NCI-H146 treated with DMSO at 0.1 percent for 48 hours (cell line): ENCODE measurements at regions not wholly inside any gene's neighbourhood (a gene's known extent, or its start where the extent isn't known, plus 50 kb on each side); places are given as distances from the start of the nearest gene placed in this dataset.
"Not testable (repeated sequence)": the region's sequence is repeated elsewhere in the genome, so short reads cannot be mapped to it uniquely, and the experiment has no call there.

ENCODE experiments used
- DNase-seq: peaks from one replicate; lab custom pipeline; 2025; ENCODE audit not compliant: unreplicated experiment; lab: John Stamatoyannopoulos, UW

GRCh38 chr2:4900861-4901770 lies 791.1 kb upstream of the SOX11 start:
- no peak for DNase-seq

- no peak for DNase-seq
These were observed 788.4 kb upstream of the SOX11 start for GRCh38 chr2:4903656-4904348.

GRCh38 chr2:4908461-4908860 lies 783.7 kb upstream of the SOX11 start:
- no peak for DNase-seq

GRCh38 chr2:4909346-4910009 lies 782.7 kb upstream of the SOX11 start:
- DNase-seq, result no peak

- DNase-seq, result no peak
These were observed 778.1 kb upstream of the SOX11 start for GRCh38 chr2:4914036-4914435.

GRCh38 chr2:4914551-4914950 lies 777.6 kb upstream of the SOX11 start:
- no peak for DNase-seq

- DNase-seq, result no peak
These were observed 776.8 kb upstream of the SOX11 start for GRCh38 chr2:4915357-4915756.

GRCh38 chr2:4916094-4916493 lies 776.1 kb upstream of the SOX11 start:
- DNase-seq, result no peak

GRCh38 chr2:4930704-4931103 lies 761.5 kb upstream of the SOX11 start:
- peak; percentile 27 for DNase-seq

- DNase-seq, result no peak
These were observed 760.3 kb upstream of the SOX11 start for GRCh38 chr2:4931721-4932365.

GRCh38 chr2:4935291-4935690 lies 756.9 kb upstream of the SOX11 start:
- DNase-seq, result not testable (repeated sequence)

GRCh38 chr2:4937550-4937949 lies 754.6 kb upstream of the SOX11 start:
- DNase-seq, result no peak

- DNase-seq, result no peak
These were observed 754.0 kb upstream of the SOX11 start for GRCh38 chr2:4938206-4938605.

GRCh38 chr2:4942441-4942840 lies 749.7 kb upstream of the SOX11 start:
- DNase-seq, result no peak

GRCh38 chr2:4947911-4948310 lies 744.3 kb upstream of the SOX11 start:
- DNase-seq, result no peak

GRCh38 chr2:4951368-4951767 lies 740.8 kb upstream of the SOX11 start:
- DNase-seq, result no peak

GRCh38 chr2:4959219-4959618 lies 733.0 kb upstream of the SOX11 start:
- no peak for DNase-seq

GRCh38 chr2:4962419-4962818 lies 729.8 kb upstream of the SOX11 start:
- no peak for DNase-seq

- no peak for DNase-seq
These were observed 729.1 kb upstream of the SOX11 start for GRCh38 chr2:4963106-4963505.

- DNase-seq, result no peak
These were observed 728.1 kb upstream of the SOX11 start for GRCh38 chr2:4964001-4964540.

- DNase-seq, result peak; percentile 15
These were observed 727.6 kb upstream of the SOX11 start for GRCh38 chr2:4964579-4964978.
